Erythroblast (primary cell): ENCODE measurements at regions not wholly inside any gene's neighbourhood (a gene's known extent, or its start where the extent isn't known, plus 50 kb on each side); places are given as distances from the start of the nearest gene placed in this dataset.

ENCODE experiments used
- DNase-seq, 2 experiments: peaks; one replicate each; lab custom pipeline; 2025; lab: John Stamatoyannopoulos, UW
- GATA1 ChIP-seq: IDR thresholded peaks from 2 replicates; pipeline ENCODE4 v1.6.1; 2011; ENCODE audit warnings: low read depth, mild to moderate bottlenecking, control low read depth, low read length, moderate library complexity
- POLR2A ChIP-seq: IDR thresholded peaks from 2 replicates; pipeline ENCODE4 v1.6.1; 2011; ENCODE audit warnings: mild to moderate bottlenecking, low read length

DNA sequence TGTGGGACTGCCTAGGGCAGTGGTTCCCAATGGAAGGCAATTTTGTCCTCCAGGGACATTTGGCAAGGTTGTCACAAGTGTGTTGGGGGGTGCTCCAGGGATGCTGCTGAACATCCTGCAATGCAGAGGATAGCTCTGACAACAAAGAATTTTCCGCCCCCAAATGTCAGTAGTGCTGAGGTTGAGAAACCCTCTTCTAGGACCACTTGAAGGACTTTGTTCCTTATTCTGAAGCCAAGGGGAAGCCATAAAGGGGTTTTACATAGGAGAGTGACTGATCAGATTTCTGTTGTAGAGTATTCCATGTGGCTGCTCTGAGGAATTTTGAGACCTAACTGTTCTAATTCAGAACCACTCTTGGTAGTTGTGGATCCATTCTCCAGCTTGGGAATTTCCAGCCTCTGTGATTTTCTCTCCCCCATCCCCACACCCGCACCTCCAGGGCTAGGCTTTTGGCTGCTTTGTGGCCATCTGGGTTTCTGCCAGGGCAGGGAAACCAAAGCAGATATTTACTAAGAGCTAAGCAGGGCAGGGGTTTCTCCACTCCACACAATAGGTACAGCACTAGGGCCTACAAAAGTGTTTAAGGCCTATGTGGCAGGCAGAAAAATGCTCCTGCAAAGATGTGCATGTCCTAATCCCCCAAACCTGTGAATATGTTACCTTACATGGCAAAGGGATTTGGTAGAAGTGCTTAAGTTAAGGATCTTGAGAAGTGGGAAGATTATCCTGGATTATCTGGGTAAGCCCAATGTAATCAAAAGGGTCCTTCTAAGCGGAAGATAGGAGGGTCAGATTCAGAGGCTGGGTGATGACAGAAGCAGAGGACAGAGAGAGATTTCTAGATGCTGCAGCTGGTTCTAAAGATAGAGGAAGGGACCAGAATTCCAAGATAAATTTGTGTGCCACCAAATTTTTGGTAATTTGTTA is 135.4 kb downstream of the TMEM17 start:
- no peak for TF ChIP-seq POLR2A
- no peak for TF ChIP-seq GATA1
- no peak for DNase-seq

DNA sequence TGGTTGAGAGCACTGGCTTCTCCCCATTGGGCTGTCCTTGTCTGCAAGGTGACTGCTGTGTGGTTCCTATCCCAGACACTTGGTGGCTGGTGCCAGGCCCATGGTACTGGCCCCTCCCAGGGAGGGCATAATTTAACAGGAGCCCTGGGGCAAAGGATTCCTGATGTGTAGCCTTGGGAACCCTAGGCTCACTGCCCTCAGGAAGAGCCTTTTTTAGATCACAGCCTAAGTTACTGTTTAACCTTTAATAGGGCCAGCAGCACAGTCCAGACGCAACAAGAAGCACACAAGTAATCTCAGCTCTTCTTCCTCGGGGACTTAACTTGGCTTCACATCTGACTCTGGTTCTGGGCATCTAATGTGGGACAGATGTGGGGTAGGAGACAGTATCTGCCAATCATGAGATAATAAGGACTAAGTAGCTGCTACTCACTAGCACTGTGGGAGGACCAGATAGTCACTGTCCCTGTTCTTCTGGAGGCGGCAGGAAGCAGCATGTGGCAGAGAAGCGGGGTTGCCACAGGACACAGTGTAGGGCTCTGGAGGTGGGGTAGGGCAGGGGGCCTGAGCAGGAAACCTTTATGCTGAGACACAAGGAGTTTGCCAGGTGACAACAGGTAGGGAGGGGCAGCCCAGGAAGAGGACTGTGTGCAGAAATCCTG is 136.3 kb downstream of the TMEM17 start:
- TF ChIP-seq GATA1 (no peak), POLR2A (no peak)
- DNase-seq: peak in 1 of 2 experiments; percentile 17

DNA sequence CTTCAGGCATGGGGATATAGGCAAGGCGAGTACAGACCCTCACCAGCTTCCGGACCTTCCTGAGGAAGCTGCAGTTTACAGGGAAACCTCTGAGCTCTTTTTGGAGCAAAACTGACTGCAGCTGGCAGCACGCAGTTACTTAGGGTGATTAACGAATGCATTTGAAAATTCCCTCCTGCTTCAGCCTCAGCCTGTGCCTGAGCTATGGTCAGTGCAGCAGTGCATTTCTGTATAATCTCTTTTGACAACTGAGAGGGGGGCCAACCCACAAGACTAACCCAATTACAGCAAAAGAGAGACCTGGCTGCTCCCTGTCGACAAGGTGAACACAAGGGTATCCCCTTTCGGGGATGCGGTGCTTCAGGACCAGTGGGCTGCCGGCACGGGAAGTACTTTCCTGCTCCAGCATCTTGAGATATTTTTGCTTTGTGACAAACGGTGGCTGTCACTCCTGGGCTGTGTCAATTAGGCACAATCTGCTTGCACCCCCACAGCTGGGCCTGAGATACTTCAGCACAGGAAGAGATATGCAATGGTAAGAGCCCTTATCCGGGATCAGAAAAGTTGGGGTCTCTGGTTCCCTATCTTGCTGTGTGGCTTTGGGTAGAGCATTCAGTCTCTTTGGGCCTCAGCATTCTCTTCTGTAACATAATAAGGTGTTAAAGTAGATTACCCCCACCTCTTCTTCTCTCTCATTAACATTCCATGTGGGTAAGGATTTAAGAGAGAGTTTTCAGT is 141.0 kb downstream of the TMEM17 start:
- peak in 1 of 2 experiments; percentile 22 for DNase-seq
- TF ChIP-seq POLR2A: no peak
- TF ChIP-seq GATA1: no peak

GRCh38 chr2:62363166-62363565 is 142.8 kb downstream of the TMEM17 start:
- no peak for DNase-seq
- TF ChIP-seq POLR2A: no peak
- no peak for TF ChIP-seq GATA1

GRCh38 chr2:62362561-62362960 is 143.4 kb downstream of the TMEM17 start:
- TF ChIP-seq GATA1: no peak
- TF ChIP-seq POLR2A: no peak

DNA sequence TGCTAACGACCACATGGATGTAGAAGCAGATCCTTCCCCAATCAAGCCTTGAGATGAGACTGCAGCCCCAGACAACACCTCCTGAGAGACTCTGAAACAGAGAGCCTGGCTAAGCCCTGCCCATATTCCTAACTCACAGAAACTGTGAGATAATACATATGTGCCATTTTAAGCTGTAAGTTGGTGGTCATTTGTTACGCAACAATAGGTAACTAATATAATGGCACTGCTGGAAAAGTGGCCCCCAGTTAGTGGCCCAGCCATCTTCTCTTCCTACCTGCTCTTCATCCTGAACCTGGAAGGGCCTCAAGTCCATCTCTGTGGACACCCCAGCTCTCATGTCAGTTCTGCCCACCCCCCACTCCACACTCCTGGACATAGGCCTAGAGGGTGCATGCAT is 144.0 kb downstream of the TMEM17 start:
- TF ChIP-seq POLR2A (no peak), GATA1 (no peak)

More at GRCh38 chr2:62362561-62362960, 143.4 kb downstream of the TMEM17 start:
- no peak for DNase-seq

DNA sequence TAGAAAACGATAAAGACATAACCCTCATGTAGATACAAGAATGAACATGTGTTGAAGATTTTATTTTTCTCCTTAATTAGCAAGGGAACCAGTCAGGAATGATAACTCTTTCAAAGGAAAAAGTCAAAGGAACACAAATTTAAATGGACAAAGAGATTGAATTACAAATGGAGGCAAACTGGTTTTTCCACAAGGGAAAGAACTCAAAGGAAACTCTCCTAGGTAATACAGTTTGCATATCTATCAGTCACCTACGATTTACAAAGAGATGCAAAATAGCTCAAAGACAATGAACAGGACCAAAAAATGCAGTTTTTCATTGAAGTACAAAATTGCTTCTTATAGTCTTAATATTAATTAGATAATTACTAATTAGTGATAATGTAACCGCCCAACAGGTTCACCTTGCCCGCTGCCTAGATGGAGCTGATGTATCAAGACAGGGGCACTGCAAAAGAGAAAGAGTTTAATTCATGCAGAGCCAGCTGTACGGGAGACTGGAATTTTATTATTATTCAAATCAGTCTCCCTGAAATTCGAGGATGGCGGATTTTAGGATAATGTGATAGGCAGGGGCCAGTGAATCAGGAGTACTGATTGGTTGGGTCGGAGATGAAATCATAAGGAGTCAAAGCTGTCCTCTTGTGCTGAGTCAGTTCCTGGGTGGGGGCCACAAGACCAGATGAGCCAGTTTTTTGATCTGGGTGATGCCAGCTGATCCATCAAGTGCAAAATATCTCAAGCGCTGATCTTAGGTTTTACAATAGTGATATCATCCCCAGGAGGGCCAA is 151.0 kb downstream of the TMEM17 start:
- no peak for DNase-seq

More for the DNA sequence above, 144.0 kb downstream of the TMEM17 start:
- DNase-seq: no peak

GRCh38 chr2:62352031-62352430 is 154.0 kb downstream of the TMEM17 start:
- no peak for TF ChIP-seq POLR2A
- no peak for TF ChIP-seq GATA1
- DNase-seq: no peak

More for the DNA sequence above, 151.0 kb downstream of the TMEM17 start:
- TF ChIP-seq POLR2A: no peak
- no peak for TF ChIP-seq GATA1

DNA sequence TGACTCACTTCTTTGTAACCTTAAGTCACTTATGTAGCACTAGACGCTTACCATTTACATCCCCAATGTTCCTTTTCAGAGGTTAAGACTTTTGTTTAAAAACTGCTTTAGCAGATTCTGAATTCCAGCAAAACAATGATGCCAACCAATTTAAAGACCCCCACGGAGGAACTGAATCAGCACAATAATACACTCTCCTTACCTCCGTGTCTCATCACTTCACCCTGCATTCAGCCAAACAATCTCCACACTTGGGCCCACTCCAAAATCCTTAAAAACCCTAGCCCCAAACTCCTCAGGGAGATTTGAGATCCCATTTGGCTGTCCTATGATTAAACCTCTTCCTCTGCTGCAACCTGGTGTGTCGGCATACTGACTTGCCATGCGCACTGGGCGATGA is 153.9 kb downstream of the B3GNT2 start:
- TF ChIP-seq POLR2A (no peak), GATA1 (no peak)
- no peak for DNase-seq

GRCh38 chr2:62348700-62349099 is 152.8 kb downstream of the B3GNT2 start:
- DNase-seq: no peak

GRCh38 chr2:62347563-62348270 is 151.8 kb downstream of the B3GNT2 start:
- no peak for TF ChIP-seq POLR2A
- TF ChIP-seq GATA1: no peak

More at GRCh38 chr2:62348700-62349099, 152.8 kb downstream of the B3GNT2 start:
- TF ChIP-seq GATA1 (no peak), POLR2A (no peak)

DNA sequence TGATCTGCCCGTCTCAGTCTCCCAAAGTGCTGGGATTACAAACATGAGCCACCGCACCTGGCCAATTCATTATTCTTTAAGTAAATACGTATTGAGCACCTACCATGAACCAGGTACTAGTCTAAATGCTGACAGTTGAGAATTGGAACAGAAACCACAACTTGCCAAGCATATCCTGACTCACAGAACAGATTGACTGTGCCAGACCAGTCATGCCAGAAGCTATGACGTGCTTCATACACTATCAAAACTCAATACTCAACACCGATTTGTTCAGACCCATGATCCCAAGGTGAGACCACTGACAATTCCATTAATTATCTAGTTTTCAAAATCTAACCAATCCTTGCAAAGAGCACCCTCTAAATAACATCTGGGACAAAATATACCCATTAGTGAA is 148.6 kb downstream of the B3GNT2 start:
- DNase-seq: no peak
- no peak for TF ChIP-seq POLR2A

More at GRCh38 chr2:62347563-62348270, 151.8 kb downstream of the B3GNT2 start:
- no peak for DNase-seq

DNA sequence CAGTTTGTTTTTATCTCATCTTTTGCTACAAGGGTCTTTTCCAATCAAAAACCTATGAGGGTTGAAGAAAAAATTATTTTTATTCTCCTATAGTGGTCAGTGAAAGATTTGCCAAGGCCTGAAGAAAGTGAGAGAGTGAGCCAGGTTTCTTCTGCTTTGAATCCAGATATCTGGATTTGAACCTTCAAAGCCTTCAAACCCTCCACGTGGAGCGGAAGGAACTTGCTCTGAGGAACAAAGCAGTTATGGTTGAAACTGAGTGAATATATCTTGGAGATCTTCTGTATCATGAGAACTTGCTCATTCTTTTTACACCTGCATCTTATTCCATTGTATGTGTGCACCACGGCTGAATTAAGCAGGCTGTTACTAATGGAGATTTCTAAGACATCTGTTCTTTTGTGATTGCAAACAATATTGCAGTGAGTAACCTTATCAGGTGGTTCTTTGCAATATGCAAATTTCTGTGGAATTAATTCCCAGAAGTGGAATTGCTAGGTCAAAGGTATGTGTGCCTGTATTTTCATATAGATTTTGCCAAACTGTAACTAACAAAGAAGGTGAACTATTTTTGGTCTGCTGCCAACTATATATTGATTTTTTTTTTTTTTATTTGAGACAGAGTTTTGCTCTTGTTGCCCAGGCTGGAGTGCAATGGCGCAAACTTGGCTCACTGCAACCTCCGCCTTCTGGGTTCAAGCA is 147.9 kb downstream of the B3GNT2 start:
- TF ChIP-seq POLR2A: no peak
- no peak for TF ChIP-seq GATA1
- DNase-seq: peak in 1 of 2 experiments; percentile 15
